ENCODE measurements at regions not wholly inside any gene's neighbourhood (a gene's known extent, or its start where the extent isn't known, plus 50 kb on each side); places are given as distances from the start of the nearest gene placed in this dataset.
"Not testable (repeated sequence)": the region's sequence is repeated elsewhere in the genome, so short reads cannot be mapped to it uniquely, and the experiment has no call there.

- no peak for FAIRE-seq
These were observed 55.0 kb downstream of the FOXA2 start for GRCh38 chr20:22529150-22530019.

- FAIRE-seq = no peak
These were observed 57.8 kb downstream of the FOXA2 start for GRCh38 chr20:22526512-22527012.

- FAIRE-seq = no peak
These were observed 58.6 kb downstream of the FOXA2 start for GRCh38 chr20:22525821-22526220.

GRCh38 chr20:22525069-22525820, 59.1 kb downstream of the FOXA2 start:
- no peak for FAIRE-seq

- FAIRE-seq = no peak
These were observed 59.9 kb downstream of the FOXA2 start for GRCh38 chr20:22524393-22525015.

GRCh38 chr20:22523499-22524392, 60.6 kb downstream of the FOXA2 start:
- no peak for FAIRE-seq

GRCh38 chr20:22523128-22523498, 61.3 kb downstream of the FOXA2 start:
- no peak for FAIRE-seq

- FAIRE-seq = no peak
These were observed 61.7 kb downstream of the FOXA2 start for GRCh38 chr20:22522701-22523100.

- FAIRE-seq = not testable (repeated sequence)
These were observed 62.4 kb downstream of the FOXA2 start for GRCh38 chr20:22521940-22522339.

- FAIRE-seq = no peak
These were observed 64.0 kb downstream of the FOXA2 start for GRCh38 chr20:22520381-22520780.

GRCh38 chr20:22515264-22515663, 69.1 kb downstream of the FOXA2 start:
- no peak for FAIRE-seq

- no peak for FAIRE-seq
These were observed 70.8 kb downstream of the FOXA2 start for GRCh38 chr20:22513574-22513973.

GRCh38 chr20:22512911-22513489, 71.4 kb downstream of the FOXA2 start:
- no peak for FAIRE-seq

- FAIRE-seq = no peak
These were observed 72.1 kb downstream of the FOXA2 start for GRCh38 chr20:22511943-22512910.

GRCh38 chr20:22509843-22510147, 74.6 kb downstream of the FOXA2 start:
- no peak for FAIRE-seq

- FAIRE-seq = no peak
These were observed 75.1 kb downstream of the FOXA2 start for GRCh38 chr20:22509090-22509842.

GRCh38 chr20:22508426-22508825, 75.9 kb downstream of the FOXA2 start:
- no peak for FAIRE-seq

GRCh38 chr20:22507240-22507961, 77.0 kb downstream of the FOXA2 start:
- no peak for FAIRE-seq

GRCh38 chr20:22506827-22507226, 77.5 kb downstream of the FOXA2 start:
- no peak for FAIRE-seq
